B cell (primary cell): ENCODE measurements at regions not wholly inside any gene's neighbourhood (a gene's known extent, or its start where the extent isn't known, plus 50 kb on each side); places are given as distances from the start of the nearest gene placed in this dataset.

ENCODE experiments used
- CTCF ChIP-seq: fragments of 200-600 bp; IDR thresholded peaks from one replicate; pipeline ENCODE4 v1.8.0; 2022; ENCODE audit warnings: antibody characterized with exemption, mild to moderate bottlenecking
- EZH2 ChIP-seq: IDR thresholded peaks from 2 replicates; pipeline ENCODE4 v1.6.1; 2012; ENCODE audit warnings: borderline replicate concordance, low read depth, mild to moderate bottlenecking, moderate library complexity, low read length; ENCODE audit not compliant: insufficient read depth, poor library complexity, severe bottlenecking

GRCh38 chr2:240201866-240202265 is 61.4 kb upstream of the OTOS start:
- TF ChIP-seq CTCF (no peak), EZH2 (no peak)
